Activated T-helper 1 cell treated with Interleukin-2 at 50 U/mL for 16 hours (primary cell): ENCODE measurements at regions not wholly inside any gene's neighbourhood (a gene's known extent, or its start where the extent isn't known, plus 50 kb on each side); places are given as distances from the start of the nearest gene placed in this dataset.

Experiments
- DNase-seq: peaks from one replicate; pipeline ENCODE4 v3.0.0-alpha.2; 2020; ENCODE audit warnings: low read depth

DNA sequence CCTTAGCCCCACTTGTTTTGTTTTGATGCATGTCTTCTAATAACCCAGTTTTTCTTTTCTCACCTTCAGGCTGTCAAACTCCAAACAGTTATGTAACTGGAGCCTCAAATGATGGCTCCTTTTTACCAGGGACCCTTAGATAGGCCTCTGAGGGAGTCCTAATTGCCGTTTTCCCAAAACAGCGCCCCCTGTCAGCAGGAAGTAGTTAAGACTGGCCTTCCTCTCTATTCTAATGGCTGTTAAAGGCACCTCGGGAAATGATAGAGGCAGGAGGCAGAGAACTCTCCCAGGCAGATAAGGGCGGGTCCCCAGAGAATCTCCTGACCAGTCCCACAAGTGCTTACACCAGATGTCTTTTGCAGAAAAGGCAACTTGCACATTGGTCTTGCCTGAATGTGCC, 123.2 kb downstream of the KCNS3 start:
- no peak for DNase-seq

DNA sequence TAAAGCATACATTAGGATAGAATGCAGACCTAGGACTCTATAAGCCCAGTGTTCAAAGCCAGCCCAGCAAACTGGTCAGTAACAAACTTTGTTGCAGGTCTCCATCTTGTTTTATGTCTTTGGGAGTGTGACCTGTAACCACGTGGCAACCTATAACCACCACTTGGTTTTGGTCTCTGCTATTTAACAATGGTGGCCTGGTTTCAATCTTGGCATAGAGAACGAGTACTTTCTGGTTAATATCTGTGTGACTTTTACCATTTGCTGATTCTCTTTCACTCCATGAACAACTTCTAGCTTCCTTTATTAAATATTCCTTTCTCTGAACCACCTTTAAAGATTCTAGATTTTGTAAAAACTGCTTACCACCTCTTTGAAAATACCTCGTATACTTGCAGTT, 118.5 kb downstream of the KCNS3 start:
- no peak for DNase-seq

DNA sequence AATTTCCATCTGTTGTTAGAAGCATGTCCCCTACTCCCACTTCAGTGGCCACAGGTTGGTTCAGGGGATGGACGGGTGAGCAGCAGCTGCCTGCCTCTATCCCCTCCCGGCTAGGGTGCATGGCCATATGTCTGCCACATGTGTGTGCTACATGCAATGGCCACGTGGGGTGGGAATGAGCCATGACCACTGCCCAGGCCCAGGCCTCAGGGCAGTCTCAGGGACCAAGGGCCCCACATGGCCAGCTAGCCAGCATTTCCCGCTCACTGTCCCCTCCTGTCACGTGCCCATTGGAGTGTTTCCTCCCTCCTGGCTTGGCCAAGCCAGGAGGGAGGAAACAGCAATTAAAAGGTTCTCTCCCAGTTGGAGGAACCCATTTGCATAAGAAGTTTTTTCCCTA, 117.1 kb downstream of the KCNS3 start:
- DNase-seq = no peak
